ENCODE measurements at regions not wholly inside any gene's neighbourhood (a gene's known extent, or its start where the extent isn't known, plus 50 kb on each side); places are given as distances from the start of the nearest gene placed in this dataset.

GRCh38 chr7:93047514-93048099, 70.2 kb downstream of the SAMD9 start:
- TF ChIP-seq EP300 (IDR thresholded peaks at IDR 0.05; ENCODE audit: borderline replicate concordance in 1 of 2, low read depth in 2 of 2, low read length in 2 of 2) (no peak), YY1 (IDR thresholded peaks at IDR 0.05; ENCODE audit: low read depth, low read length) (no peak), CTCF (IDR thresholded peaks at IDR 0.05; ENCODE audit: control extremely low read depth in 1 of 3, insufficient read depth in 1 of 3, low read depth in 1 of 3, low read length in 3 of 3) (no peak), TCF12 (IDR thresholded peaks at IDR 0.05; ENCODE audit: low read depth, low read length) (no peak), CHD2 (IDR thresholded peaks at IDR 0.05; ENCODE audit: low read length) (no peak), TAF1 (IDR thresholded peaks at IDR 0.05; ENCODE audit: low read depth, low read length) (no peak), EGR1 (IDR thresholded peaks at IDR 0.05; ENCODE audit: borderline replicate concordance, low read depth, low read length) (no peak)
